Transverse colon (tissue), 4 donors: ENCODE measurements at regions not wholly inside any gene's neighbourhood (a gene's known extent, or its start where the extent isn't known, plus 50 kb on each side); places are given as distances from the start of the nearest gene placed in this dataset.
"Not testable (repeated sequence)": the region's sequence is repeated elsewhere in the genome, so short reads cannot be mapped to it uniquely, and the experiment has no call there.

Experiments used
- DNase-seq: peaks from one replicate; pipeline ENCODE4 v3.0.0-alpha.2; 2019
- H3K27ac ChIP-seq, 4 donors: fragments of 200-600 bp; sonication (generic); 2 replicates each; pipeline ENCODE4 v1.5.1; 2016 to 2018; ENCODE audit warnings: inconsistent platforms in 4 of 4
- H3K27me3 ChIP-seq: fragments of 200-600 bp; sonication (generic); 2 replicates; pipeline ENCODE4 v1.5.1; 2017; ENCODE audit warnings: inconsistent platforms
- H3K36me3 ChIP-seq, 4 donors: fragments of 200-600 bp; sonication (generic); 2 replicates each; pipeline ENCODE4 v1.5.1; 2017 to 2019; ENCODE audit warnings: inconsistent platforms in 4 of 4
- H3K4me1 ChIP-seq, 4 donors: fragments of 200-600 bp; sonication (generic); 2 replicates each; pipeline ENCODE4 v1.5.1; 2017 to 2020; ENCODE audit warnings: inconsistent platforms in 4 of 4
- H3K4me3 ChIP-seq, 4 donors: fragments of 200-600 bp; sonication (generic); 1 replicate in 1 of 4; 2 replicates in 3 of 4; pipeline versions ENCODE4 v1.5.1 to v1.6.1; 2017 to 2019; ENCODE audit warnings: inconsistent platforms in 4 of 4
- H3K9me3 ChIP-seq, 2 donors: fragments of 200-600 bp; sonication (generic); 2 replicates each; pipeline ENCODE4 v1.5.1; 2017 to 2019; ENCODE audit warnings: inconsistent platforms in 2 of 2
- EP300 ChIP-seq: sonication (generic); formaldehyde crosslinking; IDR thresholded peaks from one replicate; pipeline ENCODE4 v1.6.1; 2017; ENCODE audit warnings: antibody characterized with exemption, low read depth
- POLR2A ChIP-seq: fragments of 450-650 bp; IDR thresholded peaks from one replicate; pipeline ENCODE4 v1.6.1; 2016; ENCODE audit warnings: antibody characterized with exemption, mild to moderate bottlenecking, moderate library complexity
- POLR2AphosphoS5 ChIP-seq, 3 donors: sonication (generic); formaldehyde crosslinking; IDR thresholded peaks; one replicate each; pipeline ENCODE4 v1.6.1; 2016; ENCODE audit warnings: antibody characterized with exemption in 3 of 3
- WGBS, 2 donors: methylation state at CpG; one replicate each; pipeline ENCODE4 v1.1.5; 2018; ENCODE audit warnings: low coverage in 1 of 2; 5-methylcytosine and 5-hydroxymethylcytosine counted together
- in situ Hi-C, 4 donors: fragments of 200-750 bp; cut with MboI; loops; one replicate each; pipeline versions ENCODE4 v1.15.0 to v1.15.1; 2017; ENCODE audit warnings: low sequenced_read_pairs in 3 of 4, low pct_ligation_motif_present in 1 of 4, low pct_unique_long_range_greater_than_20kb in 1 of 4
- intact Hi-C: fragments of 100-400 bp; cut with DNase I; formaldehyde crosslinking; loops from one replicate; pipeline ENCODE4 v1.15.1; 2023; ENCODE audit warnings: low total_unique reads
- TF ChIP-seq, protein P1 (sequence below), 5 experiments: fragments of 200-600 bp in 3 of 5; fragments of 450-650 bp in 2 of 5; sonication (generic) in 3 of 5; IDR thresholded peaks; 1 replicate in 2 of 5; 2 replicates in 3 of 5; pipeline ENCODE4 v1.5.1; 2016 to 2017; ENCODE audit warnings: antibody characterized with exemption in 5 of 5, inconsistent platforms in 3 of 5, mild to moderate bottlenecking in 2 of 5, moderate library complexity in 1 of 5

DNA sequence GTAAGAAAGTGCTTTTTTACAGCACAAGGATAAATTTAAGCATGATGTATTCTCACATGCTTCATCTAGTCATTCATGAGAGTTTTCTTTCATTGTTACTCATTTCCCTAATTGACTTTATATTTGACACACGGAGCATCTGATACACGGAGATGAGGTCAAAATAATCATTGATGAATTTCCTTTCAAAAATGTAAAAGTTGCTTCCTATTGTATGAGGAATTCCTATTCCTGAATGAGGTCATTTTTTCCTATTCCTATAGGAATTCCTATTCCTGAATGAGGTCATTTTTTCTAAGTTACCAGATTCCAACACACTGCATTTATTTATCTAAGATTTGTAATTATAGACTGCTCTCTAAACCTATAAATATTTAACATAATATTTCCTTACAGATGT lies 316.7 kb upstream of the KITLG start:
- intact Hi-C loops, result no loop called here

DNA sequence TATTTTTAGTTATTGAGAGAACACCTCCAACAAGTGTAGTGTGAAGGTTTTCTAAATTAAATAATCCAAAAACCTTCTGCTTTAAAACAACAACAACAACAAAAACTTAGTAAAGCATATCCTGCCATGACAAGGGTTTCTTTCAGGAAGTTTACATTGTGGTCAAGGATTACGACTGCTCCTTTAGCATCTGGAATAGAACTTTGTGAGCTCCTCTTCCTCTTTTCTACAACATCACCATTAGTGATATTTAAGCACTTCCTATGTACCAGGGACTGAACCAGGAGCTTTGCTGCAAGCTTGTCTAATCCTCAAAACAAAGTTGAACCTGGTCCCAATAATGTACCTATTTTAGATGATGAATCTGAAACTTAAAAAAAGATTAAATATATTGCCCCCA lies 315.4 kb upstream of the KITLG start:
- intact Hi-C loops, result no loop called here
- DNase-seq, result no peak

More for the DNA sequence above, 316.7 kb upstream of the KITLG start:
- no peaks in the 10 kb centered on the region for H3K9me3 ChIP-seq
- H3K27me3 ChIP-seq, result no peaks in the 10 kb centered on the region
- TF ChIP-seq, protein P1, sequence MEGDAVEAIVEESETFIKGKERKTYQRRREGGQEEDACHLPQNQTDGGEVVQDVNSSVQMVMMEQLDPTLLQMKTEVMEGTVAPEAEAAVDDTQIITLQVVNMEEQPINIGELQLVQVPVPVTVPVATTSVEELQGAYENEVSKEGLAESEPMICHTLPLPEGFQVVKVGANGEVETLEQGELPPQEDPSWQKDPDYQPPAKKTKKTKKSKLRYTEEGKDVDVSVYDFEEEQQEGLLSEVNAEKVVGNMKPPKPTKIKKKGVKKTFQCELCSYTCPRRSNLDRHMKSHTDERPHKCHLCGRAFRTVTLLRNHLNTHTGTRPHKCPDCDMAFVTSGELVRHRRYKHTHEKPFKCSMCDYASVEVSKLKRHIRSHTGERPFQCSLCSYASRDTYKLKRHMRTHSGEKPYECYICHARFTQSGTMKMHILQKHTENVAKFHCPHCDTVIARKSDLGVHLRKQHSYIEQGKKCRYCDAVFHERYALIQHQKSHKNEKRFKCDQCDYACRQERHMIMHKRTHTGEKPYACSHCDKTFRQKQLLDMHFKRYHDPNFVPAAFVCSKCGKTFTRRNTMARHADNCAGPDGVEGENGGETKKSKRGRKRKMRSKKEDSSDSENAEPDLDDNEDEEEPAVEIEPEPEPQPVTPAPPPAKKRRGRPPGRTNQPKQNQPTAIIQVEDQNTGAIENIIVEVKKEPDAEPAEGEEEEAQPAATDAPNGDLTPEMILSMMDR (IDR thresholded peaks at IDR 0.05), result no peak
- no peak overlapping the region for H3K4me3 ChIP-seq
- no peaks in the 10 kb centered on the region for H3K4me1 ChIP-seq
- no peaks in the 10 kb centered on the region for H3K36me3 ChIP-seq
- no peak for DNase-seq
- WGBS, 2 donors, result 68 to 82% methylated on average over 2 of the region's 2 CpGs
- no peak overlapping the region for H3K27ac ChIP-seq
- in situ Hi-C loops, result no loop called here

DNA sequence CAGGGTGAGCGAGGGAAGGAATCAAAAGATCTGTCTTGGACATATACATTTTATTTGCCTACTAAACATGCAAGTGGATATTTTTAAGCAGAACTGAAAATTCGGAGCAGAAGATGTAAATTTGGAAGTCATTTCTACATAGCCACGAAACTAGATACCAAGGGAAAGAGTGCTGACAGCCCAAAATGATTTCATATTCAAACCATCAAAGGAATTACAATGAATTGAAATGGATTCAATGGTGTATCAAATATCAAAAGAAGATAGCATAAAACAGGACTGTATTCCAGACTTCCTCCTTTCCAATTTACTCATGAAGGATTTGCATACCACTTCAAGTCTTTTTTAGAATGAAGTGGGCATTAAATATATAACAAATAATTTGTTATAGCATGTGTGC lies 313.5 kb upstream of the KITLG start:
- TF ChIP-seq, protein P1 (IDR thresholded peaks at IDR 0.05), result no peak
- TF ChIP-seq EP300 (no peak), POLR2A (no peak), POLR2AphosphoS5 (IDR thresholded peaks at IDR 0.05) (no peak)
- H3K4me1 ChIP-seq, result no peaks in the 10 kb centered on the region
- intact Hi-C loops, result no loop called here
- no peaks in the 10 kb centered on the region for H3K9me3 ChIP-seq
- no peaks in the 10 kb centered on the region for H3K36me3 ChIP-seq
- no peak overlapping the region for H3K27ac ChIP-seq
- 66 to 81% methylated on average over 3 of the region's 3 CpGs for WGBS, 2 donors
- H3K27me3 ChIP-seq, result no peaks in the 10 kb centered on the region
- in situ Hi-C loops, result no loop called here
- H3K4me3 ChIP-seq, result no peak overlapping the region
- DNase-seq, result no peak

More for the DNA sequence above, 315.4 kb upstream of the KITLG start:
- no peaks in the 10 kb centered on the region for H3K4me1 ChIP-seq
- WGBS, 2 donors, result 14 to 29% methylated on average over 1 of the region's 1 CpG
- no peak overlapping the region for H3K27ac ChIP-seq
- no peaks in the 10 kb centered on the region for H3K27me3 ChIP-seq
- in situ Hi-C loops, result no loop called here
- TF ChIP-seq, protein P1 (IDR thresholded peaks at IDR 0.05), result no peak
- no peak for TF ChIP-seq POLR2A
- TF ChIP-seq EP300, result no peak
- TF ChIP-seq POLR2AphosphoS5 (IDR thresholded peaks at IDR 0.05), result no peak
- no peaks in the 10 kb centered on the region for H3K9me3 ChIP-seq
- no peak overlapping the region for H3K4me3 ChIP-seq
- H3K36me3 ChIP-seq, result no peaks in the 10 kb centered on the region

DNA sequence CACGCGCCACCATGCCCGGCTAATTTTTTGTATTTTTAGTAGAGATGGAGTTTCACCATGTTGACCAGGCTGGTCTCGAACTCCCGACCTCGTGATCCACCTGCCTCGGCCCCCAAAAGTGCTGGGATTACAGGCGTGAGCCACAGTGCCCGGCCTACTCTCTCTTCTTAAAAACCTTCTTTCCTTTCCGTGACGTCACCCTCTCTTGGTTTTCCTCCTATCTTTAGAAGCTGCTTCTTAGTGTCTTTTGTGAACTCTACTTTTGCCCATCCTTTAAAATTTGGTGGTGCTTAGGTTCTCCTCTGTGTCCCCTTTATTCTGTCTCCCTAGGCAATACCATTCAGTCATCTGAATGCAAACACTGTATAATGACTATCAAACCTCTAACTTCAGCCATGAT lies 311.2 kb upstream of the KITLG start:
- WGBS, 2 donors, result 93 to 96% methylated on average over 8 to 11 of the region's 11 CpGs
- in situ Hi-C loops, DNase-seq, H3K9me3 ChIP-seq, H3K4me1 ChIP-seq, H3K4me3 ChIP-seq, H3K27ac ChIP-seq, intact Hi-C loops, H3K36me3 ChIP-seq, H3K27me3 ChIP-seq: not testable (repeated sequence)

DNA sequence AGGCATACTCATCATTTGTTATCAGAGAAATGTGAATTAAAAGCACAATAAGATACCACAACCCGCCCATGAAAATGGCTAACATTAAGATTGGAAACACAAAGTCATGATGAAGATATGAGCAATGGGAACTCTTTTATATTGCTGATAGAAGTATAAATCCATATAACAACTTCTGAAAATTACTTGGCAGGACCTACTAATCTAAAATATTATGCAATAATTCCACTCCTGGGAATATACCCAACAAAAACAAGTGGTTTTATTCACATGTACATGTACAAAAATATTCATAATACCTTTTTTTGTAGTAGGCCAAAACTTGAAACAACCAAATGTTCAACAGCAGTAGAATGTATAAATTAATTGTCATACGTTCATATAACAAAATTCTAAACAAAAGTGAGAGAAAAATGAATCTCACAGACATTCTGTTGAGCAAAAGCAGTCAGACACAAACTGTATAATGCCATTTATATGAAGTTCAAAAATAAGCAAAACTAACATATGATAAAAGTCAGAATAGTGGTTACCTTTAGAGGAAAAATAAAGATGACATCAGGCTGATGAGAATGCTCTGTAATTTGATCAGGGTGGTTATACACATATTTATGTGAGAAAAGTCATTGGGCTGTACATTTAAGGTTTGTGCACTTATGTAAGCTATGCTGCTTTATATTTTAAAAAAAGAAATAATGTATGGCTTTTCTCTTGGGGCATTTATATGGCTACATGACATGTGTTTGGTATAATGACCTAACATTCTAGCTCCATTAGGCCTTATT lies 309.2 kb upstream of the KITLG start:
- H3K36me3 ChIP-seq, result no peaks in the 10 kb centered on the region
- H3K9me3 ChIP-seq, result no peaks in the 10 kb centered on the region
- TF ChIP-seq POLR2A (no peak), POLR2AphosphoS5 (IDR thresholded peaks at IDR 0.05) (no peak), EP300 (no peak)
- TF ChIP-seq, protein P1 (IDR thresholded peaks at IDR 0.05), result no peak
- no peak overlapping the region for H3K27ac ChIP-seq
- no peaks in the 10 kb centered on the region for H3K27me3 ChIP-seq
- intact Hi-C loops (loop anchor here (10.0 kb wide), 1 partner anchor 315 kb away; no protein-coding TSS in a partner anchor), in situ Hi-C loops (no loop called here)
- H3K4me1 ChIP-seq, result no peaks in the 10 kb centered on the region
- WGBS, 2 donors, result 70 to 76% methylated on average over 2 of the region's 2 CpGs
- no peak overlapping the region for H3K4me3 ChIP-seq
- DNase-seq, result no peak
